GM12872 (cell line): ENCODE measurements at regions not wholly inside any gene's neighbourhood (a gene's known extent, or its start where the extent isn't known, plus 50 kb on each side); places are given as distances from the start of the nearest gene placed in this dataset.

Source experiments
- TF ChIP-seq, protein P1 (sequence below): IDR thresholded peaks from 3 replicates; pipeline ENCODE4 v1.5.1; 2011; ENCODE audit warnings: low read depth, mild to moderate bottlenecking, low read length, moderate library complexity; ENCODE audit not compliant: insufficient read depth

GRCh38 chr11:92588393-92588792, 363.8 kb downstream of the FAT3 start:
- TF ChIP-seq, protein P1, sequence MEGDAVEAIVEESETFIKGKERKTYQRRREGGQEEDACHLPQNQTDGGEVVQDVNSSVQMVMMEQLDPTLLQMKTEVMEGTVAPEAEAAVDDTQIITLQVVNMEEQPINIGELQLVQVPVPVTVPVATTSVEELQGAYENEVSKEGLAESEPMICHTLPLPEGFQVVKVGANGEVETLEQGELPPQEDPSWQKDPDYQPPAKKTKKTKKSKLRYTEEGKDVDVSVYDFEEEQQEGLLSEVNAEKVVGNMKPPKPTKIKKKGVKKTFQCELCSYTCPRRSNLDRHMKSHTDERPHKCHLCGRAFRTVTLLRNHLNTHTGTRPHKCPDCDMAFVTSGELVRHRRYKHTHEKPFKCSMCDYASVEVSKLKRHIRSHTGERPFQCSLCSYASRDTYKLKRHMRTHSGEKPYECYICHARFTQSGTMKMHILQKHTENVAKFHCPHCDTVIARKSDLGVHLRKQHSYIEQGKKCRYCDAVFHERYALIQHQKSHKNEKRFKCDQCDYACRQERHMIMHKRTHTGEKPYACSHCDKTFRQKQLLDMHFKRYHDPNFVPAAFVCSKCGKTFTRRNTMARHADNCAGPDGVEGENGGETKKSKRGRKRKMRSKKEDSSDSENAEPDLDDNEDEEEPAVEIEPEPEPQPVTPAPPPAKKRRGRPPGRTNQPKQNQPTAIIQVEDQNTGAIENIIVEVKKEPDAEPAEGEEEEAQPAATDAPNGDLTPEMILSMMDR = no peak

DNA sequence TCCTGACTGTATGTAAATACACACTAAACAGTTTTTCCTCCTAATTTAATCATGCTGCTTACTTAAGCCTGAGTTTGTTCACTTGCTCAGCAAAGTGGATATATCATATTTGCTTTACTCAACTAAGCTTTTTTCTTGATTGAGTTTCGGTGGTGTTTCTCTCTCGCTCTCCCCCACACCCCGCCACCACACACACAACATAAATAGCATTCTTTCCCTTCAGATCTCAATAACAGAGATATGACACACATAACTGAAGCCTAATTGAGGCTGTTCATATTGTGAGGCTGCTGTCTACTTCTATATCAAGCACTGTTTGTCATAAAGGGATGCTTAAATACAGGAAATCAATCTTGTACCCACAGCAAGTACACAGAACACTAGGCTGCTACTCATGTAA, 364.9 kb downstream of the FAT3 start:
- TF ChIP-seq, protein P1 = no peak

GRCh38 chr11:92591521-92591920, 366.9 kb downstream of the FAT3 start:
- TF ChIP-seq, protein P1 = no peak

- TF ChIP-seq, protein P1 = no peak
Observed at GRCh38 chr11:92594251-92594650, 369.6 kb downstream of the FAT3 start.

GRCh38 chr11:92595052-92595451, 370.4 kb downstream of the FAT3 start:
- TF ChIP-seq, protein P1 = no peak

DNA sequence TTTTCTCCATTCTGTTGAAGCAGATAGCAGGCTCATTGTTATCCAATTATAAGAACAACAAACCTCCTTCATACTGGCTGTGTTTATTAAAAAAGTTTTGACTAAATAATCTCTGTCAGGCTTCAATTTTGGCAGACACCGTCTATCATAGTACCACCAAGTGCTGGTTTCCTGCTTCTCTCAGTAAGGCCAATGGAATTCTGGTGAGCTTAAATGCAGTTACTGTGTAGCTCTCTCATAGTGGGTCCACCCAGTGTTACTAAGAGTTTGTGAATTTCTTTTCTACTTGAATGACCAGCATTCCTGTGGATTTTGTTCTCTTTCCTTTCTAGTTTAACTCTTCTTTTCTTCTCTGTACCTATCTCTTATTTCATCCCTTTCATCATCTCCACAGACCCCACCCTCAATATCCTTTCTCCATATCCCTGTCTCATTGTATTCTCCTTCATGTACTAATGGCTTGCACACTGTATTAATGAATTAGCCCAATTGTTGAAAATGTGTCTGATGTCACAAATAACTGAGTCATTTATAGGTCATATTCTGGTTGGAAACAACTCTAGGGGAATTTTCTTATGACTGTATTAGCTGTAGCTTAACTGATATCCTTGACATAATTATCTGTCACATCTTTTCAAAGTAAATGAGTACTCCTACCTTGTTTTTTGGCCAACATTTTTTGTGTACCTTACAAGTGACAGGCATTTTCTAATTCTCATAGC, 372.1 kb downstream of the FAT3 start:
- TF ChIP-seq, protein P1 = no peak

GRCh38 chr11:92601048-92601447, 368.4 kb upstream of the MTNR1B start:
- TF ChIP-seq, protein P1 = no peak
